MCF 10A (cell line): ENCODE measurements at regions not wholly inside any gene's neighbourhood (a gene's known extent, or its start where the extent isn't known, plus 50 kb on each side); places are given as distances from the start of the nearest gene placed in this dataset.

Experiments used
- BruUV-seq: library from RNA; stranded (reverse); fragments of 400-500 nt; replicated peaks from 2 replicates; lab custom pipeline; 2021; lab: Mats Ljungman, UMichigan
- CTCF ChIA-PET: fragments of 300-600 bp; sonication (Branson Sonifier 250); formaldehyde crosslinking; extraction: SDS; loops from one replicate; lab custom pipeline; 2021; ENCODE audit warnings: antibody characterized with exemption, inconsistent platforms; lab: Yijun Ruan, JAX
- POLR2A ChIA-PET: fragments of 300-600, 350-650 bp; sonication (Branson Sonifier 250); formaldehyde crosslinking; extraction: SDS; loops from one replicate; lab custom pipeline; 2020; ENCODE audit warnings: antibody characterized with exemption, inconsistent platforms; lab: Yijun Ruan, JAX
- DNase-seq: peaks from one replicate; pipeline ENCODE4 v3.0.0-alpha.2; 2018; ENCODE audit not compliant: unreplicated experiment
- H3K27ac Mint-ChIP-seq: one replicate; pipeline ENCODE4 v1.8.0; 2022; ENCODE audit warnings: mild to moderate bottlenecking, low read depth, mixed read lengths; ENCODE audit not compliant: unreplicated experiment
- H3K27me3 Mint-ChIP-seq: one replicate; pipeline ENCODE4 v1.8.0; 2022; ENCODE audit warnings: mixed read lengths; ENCODE audit not compliant: insufficient read depth, unreplicated experiment
- H3K36me3 Mint-ChIP-seq: one replicate; pipeline ENCODE4 v1.8.0; 2022; ENCODE audit warnings: mild to moderate bottlenecking, moderate library complexity, mixed read lengths; ENCODE audit not compliant: insufficient read depth, unreplicated experiment
- H3K4me1 Mint-ChIP-seq: one replicate; pipeline ENCODE4 v1.8.0; 2022; ENCODE audit warnings: mixed read lengths; ENCODE audit not compliant: insufficient read depth, unreplicated experiment
- H3K4me3 Mint-ChIP-seq: one replicate; pipeline ENCODE4 v1.8.0; 2022; ENCODE audit warnings: mild to moderate bottlenecking, moderate library complexity, mixed read lengths; ENCODE audit not compliant: unreplicated experiment
- H3K9me3 Mint-ChIP-seq: one replicate; pipeline ENCODE4 v1.8.0; 2022; ENCODE audit warnings: mixed read lengths; ENCODE audit not compliant: unreplicated experiment
- intact Hi-C: fragments of 100-400 bp; cut with micrococcal nuclease; formaldehyde crosslinking; loops from 2 replicates; pipeline ENCODE4 v1.14.1; 2022
- TF ChIP-seq, protein P1 (sequence below): fragments of 200-600 bp; IDR thresholded peaks from one replicate; pipeline ENCODE4 v1.8.0; 2022; ENCODE audit warnings: antibody characterized with exemption, mild to moderate bottlenecking; ENCODE audit not compliant: unreplicated experiment

DNA sequence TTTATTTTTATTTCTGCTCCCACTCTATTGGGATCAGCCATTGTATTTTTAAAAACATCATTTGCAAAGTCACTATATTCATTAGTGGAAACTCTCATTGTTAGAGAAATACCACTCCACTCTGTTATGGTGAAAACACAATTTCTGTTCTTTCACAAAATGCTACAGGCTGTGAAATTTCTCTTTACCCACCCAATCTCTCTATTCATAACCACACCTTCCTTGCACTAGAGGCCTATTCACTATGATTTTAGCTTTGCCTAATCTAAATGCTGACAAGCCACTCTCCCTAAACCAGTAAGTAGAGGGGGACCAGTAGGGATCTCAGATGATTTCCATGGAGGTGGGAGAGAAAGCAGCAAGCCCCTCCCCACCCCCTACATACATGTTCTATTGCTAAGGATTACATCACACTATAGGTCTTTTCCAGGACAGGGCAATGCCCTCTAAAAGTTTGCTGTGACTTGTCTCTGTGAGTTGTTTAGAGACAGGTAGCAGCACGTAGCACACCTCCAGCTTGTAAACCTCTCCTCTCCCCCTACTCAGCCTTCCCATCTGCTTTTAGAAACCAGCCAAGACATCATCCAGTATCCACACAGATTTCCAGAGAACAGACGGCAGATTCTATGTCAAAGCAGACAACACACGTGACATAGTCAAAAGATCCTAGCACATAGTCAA, 58.3 kb upstream of the PPP1R3C start:
- H3K9me3 Mint-ChIP-seq = no peaks in the 10 kb centered on the region
- H3K27ac Mint-ChIP-seq = no peak overlapping the region
- ChIA-PET CTCF (interaction anchor here (1.0 to 5.8 kb wide), 6 partner anchors 9 to 392 kb away, joined by 3 to 52 read pairs (median 4); partner anchors contain the start of gene PPP1R3C), POLR2A (interaction anchor here (0.6 to 2.5 kb wide), 2 partner anchors 39 to 394 kb away, joined by 3 to 7 read pairs; no protein-coding TSS in a partner anchor)
- peaks cover 21% of the 10 kb centered on the region for H3K27me3 Mint-ChIP-seq
- intact Hi-C loops = loop anchor here (5.0 kb wide), 2 partner anchors 304 to 394 kb away; no protein-coding TSS in a partner anchor
- H3K4me3 Mint-ChIP-seq = no peak overlapping the region
- BruUV-seq = no TSS peak
- no peaks in the 10 kb centered on the region for H3K36me3 Mint-ChIP-seq
- DNase-seq = no peak
- H3K4me1 Mint-ChIP-seq = peaks cover 19% of the 10 kb centered on the region
- TF ChIP-seq, protein P1, sequence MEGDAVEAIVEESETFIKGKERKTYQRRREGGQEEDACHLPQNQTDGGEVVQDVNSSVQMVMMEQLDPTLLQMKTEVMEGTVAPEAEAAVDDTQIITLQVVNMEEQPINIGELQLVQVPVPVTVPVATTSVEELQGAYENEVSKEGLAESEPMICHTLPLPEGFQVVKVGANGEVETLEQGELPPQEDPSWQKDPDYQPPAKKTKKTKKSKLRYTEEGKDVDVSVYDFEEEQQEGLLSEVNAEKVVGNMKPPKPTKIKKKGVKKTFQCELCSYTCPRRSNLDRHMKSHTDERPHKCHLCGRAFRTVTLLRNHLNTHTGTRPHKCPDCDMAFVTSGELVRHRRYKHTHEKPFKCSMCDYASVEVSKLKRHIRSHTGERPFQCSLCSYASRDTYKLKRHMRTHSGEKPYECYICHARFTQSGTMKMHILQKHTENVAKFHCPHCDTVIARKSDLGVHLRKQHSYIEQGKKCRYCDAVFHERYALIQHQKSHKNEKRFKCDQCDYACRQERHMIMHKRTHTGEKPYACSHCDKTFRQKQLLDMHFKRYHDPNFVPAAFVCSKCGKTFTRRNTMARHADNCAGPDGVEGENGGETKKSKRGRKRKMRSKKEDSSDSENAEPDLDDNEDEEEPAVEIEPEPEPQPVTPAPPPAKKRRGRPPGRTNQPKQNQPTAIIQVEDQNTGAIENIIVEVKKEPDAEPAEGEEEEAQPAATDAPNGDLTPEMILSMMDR = no peak

DNA sequence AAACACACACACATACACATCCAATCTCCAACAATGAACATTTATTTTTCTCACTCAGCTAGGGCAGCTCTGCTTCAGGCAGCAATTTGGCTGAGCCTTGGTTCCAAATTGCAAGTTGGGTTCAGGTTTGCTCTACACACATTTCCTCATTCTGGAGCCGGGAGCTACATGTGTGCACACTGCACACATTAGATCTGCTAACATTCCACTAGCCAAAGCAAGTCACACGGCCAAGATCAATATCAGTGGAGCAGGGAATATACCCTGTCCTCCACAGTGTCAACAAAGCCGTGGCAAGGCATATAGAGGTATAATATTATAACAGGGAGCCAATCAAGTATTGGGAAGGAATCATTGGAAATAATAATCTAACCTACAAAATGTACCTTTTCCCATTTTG, 57.5 kb upstream of the PPP1R3C start:
- H3K4me1 Mint-ChIP-seq = peaks cover 19% of the 10 kb centered on the region
- no peaks in the 10 kb centered on the region for H3K36me3 Mint-ChIP-seq
- H3K27me3 Mint-ChIP-seq = peaks cover 17% of the 10 kb centered on the region
- no peak overlapping the region for H3K4me3 Mint-ChIP-seq
- CTCF ChIA-PET = interaction anchor here (1.3 to 5.8 kb wide), 3 partner anchors 47 to 392 kb away, joined by 4 to 52 read pairs (median 10); partner anchors contain the start of gene PPP1R3C
- TF ChIP-seq, protein P1 = no peak
- BruUV-seq = no TSS peak
- intact Hi-C loops = loop anchor here (5.0 kb wide), 2 partner anchors 303 to 393 kb away; no protein-coding TSS in a partner anchor
- no peak overlapping the region for H3K27ac Mint-ChIP-seq
- POLR2A ChIA-PET = no interaction called here
- DNase-seq = no peak
- H3K9me3 Mint-ChIP-seq = no peaks in the 10 kb centered on the region

DNA sequence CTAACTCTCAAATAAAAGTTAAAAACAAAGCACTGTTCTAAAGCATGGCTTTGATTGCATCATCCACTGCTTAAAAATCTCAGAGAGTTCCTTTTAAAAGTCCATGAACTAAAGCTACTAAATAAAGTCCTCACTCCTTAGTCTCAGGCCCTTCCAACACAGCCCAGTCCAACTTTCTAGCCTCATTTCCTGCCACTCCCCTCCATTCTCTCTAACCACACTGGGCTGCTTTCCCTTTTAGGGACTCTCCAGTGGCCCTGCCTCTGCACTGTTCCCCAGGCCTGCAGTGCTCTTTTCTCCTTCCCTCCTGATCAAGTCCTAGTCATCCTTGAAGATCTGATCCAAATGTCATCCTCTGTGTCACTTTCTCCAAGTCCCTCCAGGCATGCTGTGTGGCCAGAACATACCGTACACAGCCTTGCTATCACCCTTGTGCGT, 56.9 kb upstream of the PPP1R3C start:
- H3K9me3 Mint-ChIP-seq = no peaks in the 10 kb centered on the region
- intact Hi-C loops = loop anchor here (5.0 kb wide), 2 partner anchors 302 to 392 kb away; no protein-coding TSS in a partner anchor
- BruUV-seq = no TSS peak
- peaks cover 10% of the 10 kb centered on the region for H3K27me3 Mint-ChIP-seq
- H3K36me3 Mint-ChIP-seq = no peaks in the 10 kb centered on the region
- peak overlapping the region; percentile 74 for H3K27ac Mint-ChIP-seq
- ChIA-PET CTCF (interaction anchor here (0.6 to 5.8 kb wide), 2 partner anchors 55 to 266 kb away, joined by 3 to 52 read pairs; partner anchors contain the start of gene PPP1R3C), POLR2A (interaction anchor here (0.5 kb wide), 1 partner anchor 68 kb away, joined by 3 read pairs; no protein-coding TSS in a partner anchor)
- peak; percentile 54 for DNase-seq
- H3K4me1 Mint-ChIP-seq = peaks cover 20% of the 10 kb centered on the region
- no peak overlapping the region for H3K4me3 Mint-ChIP-seq
- TF ChIP-seq, protein P1 = no peak

DNA sequence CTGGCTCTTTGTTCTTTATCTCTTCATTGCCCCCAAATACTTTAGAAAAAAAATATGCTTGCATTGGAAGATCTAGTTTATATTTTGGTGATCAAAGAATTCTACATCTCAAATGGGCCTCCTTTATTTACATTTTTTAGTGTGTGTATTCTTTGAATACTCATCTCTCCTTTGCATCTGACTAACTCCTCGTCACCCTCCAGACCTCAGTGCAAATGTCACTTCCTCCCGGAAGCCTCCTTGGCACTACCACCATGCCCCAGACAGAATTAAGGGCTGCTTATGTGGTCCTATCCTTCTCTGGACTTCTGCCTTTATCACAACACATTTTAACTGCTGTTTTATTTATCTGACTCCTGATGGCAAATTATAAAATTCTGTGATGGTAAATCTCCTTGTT, 52.0 kb upstream of the PPP1R3C start:
- intact Hi-C loops = no loop called here
- TF ChIP-seq, protein P1 = no peak
- DNase-seq = no peak
- H3K36me3 Mint-ChIP-seq = no peaks in the 10 kb centered on the region
- CTCF ChIA-PET = interaction anchor here (1.0 kb wide), 1 partner anchor 118 kb away, joined by 4 read pairs; no protein-coding TSS in a partner anchor
- H3K27ac Mint-ChIP-seq = no peak overlapping the region
- POLR2A ChIA-PET = interaction anchor here (1.0 to 1.2 kb wide), 2 partner anchors 32 to 33 kb away, joined by 3 to 4 read pairs; no protein-coding TSS in a partner anchor
- no peak overlapping the region for H3K4me3 Mint-ChIP-seq
- H3K9me3 Mint-ChIP-seq = no peaks in the 10 kb centered on the region
- H3K27me3 Mint-ChIP-seq = no peaks in the 10 kb centered on the region
- H3K4me1 Mint-ChIP-seq = peaks cover 18% of the 10 kb centered on the region
- no TSS peak for BruUV-seq
